ENCODE measurements at regions not wholly inside any gene's neighbourhood (a gene's known extent, or its start where the extent isn't known, plus 50 kb on each side); places are given as distances from the start of the nearest gene placed in this dataset.
A peak's percentile ranks its signal among the peaks of the same experiment; 100 is the strongest.
"Not testable (repeated sequence)": the region's sequence is repeated elsewhere in the genome, so short reads cannot be mapped to it uniquely, and the experiment has no call there.

- Histone ChIP-seq H3K9ac (no peak overlapping the region), H3K9me3 (no peaks in the 10 kb centered on the region; the same call in 1 of the 2 replicates), H3K27me3 (no peaks in the 10 kb centered on the region), H3K36me3 (no peaks in the 10 kb centered on the region), H3K4me1 (peaks cover 10% of the 10 kb centered on the region), H3K4me3 (no peak overlapping the region), H3K27ac (no peak overlapping the region), H3K4me2 (no peak overlapping the region), H4K20me1 (no peaks in the 10 kb centered on the region)
- no peak for TF ChIP-seq Cebpa-rat (IDR thresholded peaks at IDR 0.05)
Observed at GRCh38 chr18:6520901-6521300, 106.2 kb upstream of the L3MBTL4 start.

- no peak for TF ChIP-seq Cebpa-rat (IDR thresholded peaks at IDR 0.05)
- H3K36me3 ChIP-seq = no peaks in the 10 kb centered on the region
- no peaks in the 10 kb centered on the region; the same call in 1 of the 2 replicates for H3K9me3 ChIP-seq
- no peak overlapping the region for H3K4me2 ChIP-seq
- no peak overlapping the region for H3K9ac ChIP-seq
- H3K4me3 ChIP-seq = no peak overlapping the region
- H4K20me1 ChIP-seq = no peaks in the 10 kb centered on the region
- no peak overlapping the region for H3K27ac ChIP-seq
- H3K4me1 ChIP-seq = peaks cover 10% of the 10 kb centered on the region
- no peaks in the 10 kb centered on the region for H3K27me3 ChIP-seq
Observed at GRCh38 chr18:6521803-6522418, 107.2 kb upstream of the L3MBTL4 start.

- no peaks in the 10 kb centered on the region for H4K20me1 ChIP-seq
- no peak overlapping the region for H3K9ac ChIP-seq
- H3K36me3 ChIP-seq = no peaks in the 10 kb centered on the region
- no peak overlapping the region for H3K27ac ChIP-seq
- no peak for TF ChIP-seq Cebpa-rat (IDR thresholded peaks at IDR 0.05)
- H3K4me2 ChIP-seq = no peak overlapping the region
- no peaks in the 10 kb centered on the region; the same call in 1 of the 2 replicates for H3K9me3 ChIP-seq
- H3K27me3 ChIP-seq = no peaks in the 10 kb centered on the region
- peaks cover 10% of the 10 kb centered on the region for H3K4me1 ChIP-seq
- no peak overlapping the region for H3K4me3 ChIP-seq
Observed at GRCh38 chr18:6525604-6526003, 110.9 kb upstream of the L3MBTL4 start.

- H3K4me2 ChIP-seq = peak overlapping the region; percentile 6; the same call in 1 of the 2 replicates
Observed at GRCh38 chr18:6537475-6537874, 122.8 kb upstream of the L3MBTL4 start.

GRCh38 chr18:6541131-6541679, 126.5 kb upstream of the L3MBTL4 start:
- H3K4me3 ChIP-seq, H3K9me3 ChIP-seq, H3K36me3 ChIP-seq, H3K4me2 ChIP-seq, H3K9ac ChIP-seq, H3K4me1 ChIP-seq, H3K27me3 ChIP-seq, H3K27ac ChIP-seq, H4K20me1 ChIP-seq: not testable (repeated sequence)

More at GRCh38 chr18:6537475-6537874, 122.8 kb upstream of the L3MBTL4 start:
- H3K4me3 ChIP-seq = no peak overlapping the region
- H3K4me1 ChIP-seq = no peaks in the 10 kb centered on the region
- H3K27ac ChIP-seq = no peak overlapping the region
- peaks cover 6% of the 10 kb centered on the region; the same call in 1 of the 2 replicates for H3K9me3 ChIP-seq
- H3K36me3 ChIP-seq = no peaks in the 10 kb centered on the region
- H4K20me1 ChIP-seq = no peaks in the 10 kb centered on the region
- no peak overlapping the region for H3K9ac ChIP-seq
- TF ChIP-seq Cebpa-rat (IDR thresholded peaks at IDR 0.05) = no peak
- H3K27me3 ChIP-seq = no peaks in the 10 kb centered on the region

GRCh38 chr18:6542296-6542695, 127.6 kb upstream of the L3MBTL4 start:
- H3K36me3 ChIP-seq = no peaks in the 10 kb centered on the region
- H3K4me2 ChIP-seq = no peak overlapping the region
- no peaks in the 10 kb centered on the region for H3K9me3 ChIP-seq
- H3K27ac ChIP-seq = no peak overlapping the region
- no peaks in the 10 kb centered on the region for H4K20me1 ChIP-seq
- no peak overlapping the region for H3K9ac ChIP-seq
- TF ChIP-seq Cebpa-rat (IDR thresholded peaks at IDR 0.05) = no peak
- H3K27me3 ChIP-seq = no peaks in the 10 kb centered on the region
- H3K4me1 ChIP-seq = peaks cover 6% of the 10 kb centered on the region; the same call in 1 of the 2 replicates
- no peak overlapping the region for H3K4me3 ChIP-seq

GRCh38 chr18:6543330-6543908, 128.7 kb upstream of the L3MBTL4 start:
- no peak overlapping the region for H3K9ac ChIP-seq
- H3K36me3 ChIP-seq = no peaks in the 10 kb centered on the region
- peaks cover 6% of the 10 kb centered on the region; the same call in 1 of the 2 replicates for H3K4me1 ChIP-seq
- no peaks in the 10 kb centered on the region for H3K27me3 ChIP-seq
- TF ChIP-seq Cebpa-rat (IDR thresholded peaks at IDR 0.05) = no peak
- H3K4me3 ChIP-seq = no peak overlapping the region
- H3K4me2 ChIP-seq = no peak overlapping the region
- H3K27ac ChIP-seq = no peak overlapping the region
- no peaks in the 10 kb centered on the region for H3K9me3 ChIP-seq
- H4K20me1 ChIP-seq = no peaks in the 10 kb centered on the region

- Histone ChIP-seq H3K9ac (no peak overlapping the region), H3K27me3 (no peaks in the 10 kb centered on the region), H3K4me3 (no peak overlapping the region), H3K27ac (no peak overlapping the region), H3K36me3 (no peaks in the 10 kb centered on the region), H3K4me2 (peak overlapping the region; percentile 5; the same call in 1 of the 2 replicates), H3K4me1 (peaks cover 6% of the 10 kb centered on the region; the same call in 1 of the 2 replicates), H3K9me3 (no peaks in the 10 kb centered on the region), H4K20me1 (no peaks in the 10 kb centered on the region)
- TF ChIP-seq Cebpa-rat (IDR thresholded peaks at IDR 0.05) = no peak
Observed at GRCh38 chr18:6546229-6546628, 131.5 kb upstream of the L3MBTL4 start.

GRCh38 chr18:6547476-6547875, 132.8 kb upstream of the L3MBTL4 start:
- Histone ChIP-seq H3K36me3 (no peaks in the 10 kb centered on the region), H3K9me3 (no peaks in the 10 kb centered on the region), H3K27ac (no peak overlapping the region), H4K20me1 (no peaks in the 10 kb centered on the region), H3K27me3 (no peaks in the 10 kb centered on the region), H3K4me2 (no peak overlapping the region), H3K9ac (no peak overlapping the region), H3K4me1 (peaks cover 6% of the 10 kb centered on the region; the same call in 1 of the 2 replicates), H3K4me3 (no peak overlapping the region)
- TF ChIP-seq Cebpa-rat (IDR thresholded peaks at IDR 0.05) = no peak

- no peaks in the 10 kb centered on the region for H3K36me3 ChIP-seq
- no peaks in the 10 kb centered on the region for H4K20me1 ChIP-seq
- H3K27me3 ChIP-seq = no peaks in the 10 kb centered on the region
- TF ChIP-seq Cebpa-rat (IDR thresholded peaks at IDR 0.05) = no peak
- H3K9ac ChIP-seq = no peak overlapping the region
- H3K27ac ChIP-seq = no peak overlapping the region
- H3K4me2 ChIP-seq = no peak overlapping the region
- H3K9me3 ChIP-seq = no peaks in the 10 kb centered on the region
- no peak overlapping the region for H3K4me3 ChIP-seq
- H3K4me1 ChIP-seq = no peaks in the 10 kb centered on the region
Observed at GRCh38 chr18:6553234-6553900, 138.7 kb upstream of the L3MBTL4 start.

All from BLaER1 (cell line).